ENCODE measurements at regions not wholly inside any gene's neighbourhood (a gene's known extent, or its start where the extent isn't known, plus 50 kb on each side); places are given as distances from the start of the nearest gene placed in this dataset.
"Not testable (repeated sequence)": the region's sequence is repeated elsewhere in the genome, so short reads cannot be mapped to it uniquely, and the experiment has no call there.

DNA sequence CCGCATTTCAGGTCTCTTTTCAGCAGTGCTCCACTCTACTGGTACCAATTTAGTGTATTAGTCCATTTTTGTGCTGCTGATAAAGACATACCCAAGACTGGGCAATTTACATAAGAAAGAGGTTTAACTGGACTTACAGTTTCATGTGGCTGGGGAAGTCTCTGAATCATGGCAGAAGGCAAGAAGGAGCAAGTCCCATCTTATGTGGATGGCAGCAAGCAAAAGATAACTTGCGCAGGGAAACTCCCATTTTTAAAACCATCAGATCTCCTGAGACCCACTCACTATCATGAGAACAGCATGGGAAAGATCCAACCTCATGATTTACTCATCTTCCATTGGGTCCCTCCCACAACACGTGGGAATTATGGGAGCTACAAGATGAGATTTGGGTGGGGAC is 231.0 kb upstream of the TNC start:
- not testable (repeated sequence) for ATAC-seq, H3K27me3 Mint-ChIP-seq, H3K36me3 Mint-ChIP-seq, H3K9me3 Mint-ChIP-seq, H3K4me1 Mint-ChIP-seq, H3K4me3 Mint-ChIP-seq, H3K27ac Mint-ChIP-seq

GRCh38 chr9:115349542-115349941 is 231.6 kb upstream of the TNC start:
- H3K36me3 Mint-ChIP-seq, result no peaks in the 10 kb centered on the region
- no peak for ATAC-seq
- no peaks in the 10 kb centered on the region for H3K4me1 Mint-ChIP-seq
- no peak overlapping the region for H3K4me3 Mint-ChIP-seq
- H3K27ac Mint-ChIP-seq, result no peak overlapping the region
- H3K27me3 Mint-ChIP-seq, result no peaks in the 10 kb centered on the region
- peaks cover 5% of the 10 kb centered on the region for H3K9me3 Mint-ChIP-seq

DNA sequence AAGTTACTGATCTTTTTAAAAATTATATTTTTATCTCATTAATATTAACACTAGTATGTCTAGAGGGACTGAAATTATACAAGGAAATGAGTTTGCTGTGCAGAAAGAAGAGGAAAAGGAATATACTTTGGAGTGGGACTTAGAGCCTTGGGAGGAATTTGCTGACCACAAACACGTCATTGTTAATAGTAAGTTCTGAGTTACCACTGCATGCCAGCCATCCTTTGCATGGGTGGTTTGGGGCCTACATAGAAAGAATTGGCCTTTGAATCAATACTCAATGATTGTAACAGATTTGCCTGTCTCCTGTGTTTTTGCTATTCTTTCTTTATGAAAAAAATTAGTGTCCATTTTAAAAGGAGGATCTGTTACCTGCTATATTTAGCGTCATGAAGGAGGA is 232.6 kb upstream of the TNC start:
- Mint-ChIP-seq H3K4me3 (no peak overlapping the region), H3K27ac (no peak overlapping the region), H3K4me1 (no peaks in the 10 kb centered on the region), H3K36me3 (no peaks in the 10 kb centered on the region), H3K9me3 (peaks cover 5% of the 10 kb centered on the region), H3K27me3 (no peaks in the 10 kb centered on the region)
- ATAC-seq, result no peak

DNA sequence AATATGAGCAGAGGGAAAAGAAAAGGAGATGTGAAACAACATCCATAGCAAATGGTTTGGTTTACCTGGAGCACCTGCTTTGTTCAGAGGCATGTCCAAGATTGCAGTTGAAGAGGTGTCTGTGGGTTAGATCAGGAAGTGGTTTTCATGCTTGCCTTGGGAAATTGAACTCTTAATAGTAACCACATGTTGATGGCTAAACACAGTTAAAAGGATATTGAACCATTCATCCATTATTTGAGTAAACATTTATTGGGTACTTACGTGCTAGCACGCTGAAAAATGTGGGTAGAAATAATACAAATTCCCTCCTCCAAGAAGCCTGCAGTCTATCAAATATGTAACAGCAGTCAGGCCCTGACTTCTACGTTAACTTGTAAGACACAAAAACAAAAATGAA is 235.7 kb upstream of the TNC start:
- Mint-ChIP-seq H3K27me3 (no peaks in the 10 kb centered on the region), H3K36me3 (no peaks in the 10 kb centered on the region), H3K4me3 (no peak overlapping the region), H3K27ac (no peak overlapping the region), H3K9me3 (peaks cover 2% of the 10 kb centered on the region), H3K4me1 (no peaks in the 10 kb centered on the region)
- no peak for ATAC-seq

GRCh38 chr9:115357821-115358220 is 239.9 kb upstream of the TNC start:
- ATAC-seq, result no peak

DNA sequence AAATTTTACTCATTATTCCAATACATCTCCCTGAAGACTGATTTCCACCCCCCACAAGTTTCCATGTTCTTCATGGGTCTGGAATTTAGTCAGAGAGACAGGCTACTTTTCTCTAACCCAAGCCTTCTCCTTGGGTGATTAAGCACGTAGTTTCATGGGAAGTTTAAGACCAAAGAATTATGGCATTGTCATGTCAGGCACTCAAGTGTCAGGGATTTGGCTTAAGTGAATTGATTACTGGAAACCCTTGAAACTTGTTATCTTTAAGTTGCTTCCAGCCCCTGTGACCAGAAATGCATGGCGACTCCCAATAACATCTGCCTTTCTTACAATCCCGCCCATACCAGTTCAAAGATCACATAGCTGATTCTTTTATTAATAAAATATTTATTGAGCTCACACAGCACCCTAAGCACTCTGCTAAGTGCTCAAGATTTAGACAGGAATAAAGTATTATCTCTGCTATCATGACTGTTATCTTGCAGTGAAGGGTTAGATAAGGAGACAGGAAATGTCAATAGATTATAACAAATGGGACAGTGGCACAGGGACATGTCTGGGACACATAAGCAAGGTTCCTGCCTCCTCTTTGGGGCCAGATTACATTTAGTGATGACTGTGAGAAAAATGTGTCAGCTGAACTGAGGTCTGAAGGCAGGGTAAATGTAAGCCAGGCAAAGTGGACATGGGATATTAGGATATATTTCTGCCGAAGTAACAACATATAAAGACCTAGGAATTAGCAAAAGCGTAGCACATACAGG is 241.2 kb upstream of the TNC start:
- H3K27me3 Mint-ChIP-seq, result no peaks in the 10 kb centered on the region
- no peak overlapping the region for H3K27ac Mint-ChIP-seq
- no peaks in the 10 kb centered on the region for H3K36me3 Mint-ChIP-seq
- H3K9me3 Mint-ChIP-seq, result no peaks in the 10 kb centered on the region
- no peak for ATAC-seq
- H3K4me3 Mint-ChIP-seq, result no peak overlapping the region
- H3K4me1 Mint-ChIP-seq, result no peaks in the 10 kb centered on the region

More at GRCh38 chr9:115357821-115358220, 239.9 kb upstream of the TNC start:
- H3K9me3 Mint-ChIP-seq, result no peaks in the 10 kb centered on the region
- H3K36me3 Mint-ChIP-seq, result no peaks in the 10 kb centered on the region
- H3K4me3 Mint-ChIP-seq, result no peak overlapping the region
- no peaks in the 10 kb centered on the region for H3K4me1 Mint-ChIP-seq
- no peak overlapping the region for H3K27ac Mint-ChIP-seq
- H3K27me3 Mint-ChIP-seq, result no peaks in the 10 kb centered on the region

DNA sequence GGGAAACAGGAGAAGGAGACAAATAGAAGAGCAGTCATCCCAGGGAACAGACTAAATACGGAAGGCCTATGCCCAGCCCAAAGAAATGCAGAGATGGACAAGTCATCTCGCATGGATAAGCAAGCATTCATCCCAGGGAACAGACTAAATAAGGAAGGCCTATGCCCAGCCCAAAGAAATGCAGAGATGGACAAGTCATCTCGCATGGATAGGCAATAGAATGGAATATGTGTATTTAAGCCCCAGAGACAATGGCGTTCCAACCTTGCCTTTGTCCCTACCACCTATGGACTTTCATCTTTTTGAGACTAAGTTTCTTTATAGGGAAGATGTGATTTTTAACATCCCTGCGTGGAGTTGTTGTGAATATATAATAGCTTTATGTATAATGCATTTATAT is 242.2 kb upstream of the TNC start:
- ATAC-seq, result no peak

DNA sequence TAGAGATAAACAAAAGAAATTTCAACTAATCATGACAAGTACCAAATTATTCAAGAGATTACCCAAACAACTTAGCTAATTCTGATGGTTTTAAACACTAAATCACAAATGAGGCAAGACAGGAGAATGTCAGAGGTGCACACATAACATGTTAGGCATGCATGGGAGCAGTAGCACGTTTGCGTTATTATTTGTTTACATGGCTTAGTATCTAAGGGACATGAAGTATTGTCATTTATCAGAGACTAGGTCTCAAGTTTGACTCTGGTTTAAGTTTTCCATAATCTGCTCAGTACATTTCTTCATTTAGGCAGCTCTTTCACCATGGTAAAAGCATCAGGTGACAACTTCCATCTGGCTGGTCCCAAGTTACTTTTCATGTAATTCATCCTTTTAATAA is 244.1 kb upstream of the TNC start:
- Mint-ChIP-seq H3K4me3 (no peak overlapping the region), H3K4me1 (no peaks in the 10 kb centered on the region), H3K9me3 (no peaks in the 10 kb centered on the region), H3K36me3 (no peaks in the 10 kb centered on the region), H3K27me3 (no peaks in the 10 kb centered on the region), H3K27ac (no peak overlapping the region)
- ATAC-seq, result no peak

More for the DNA sequence above, 242.2 kb upstream of the TNC start:
- Mint-ChIP-seq H3K36me3 (no peaks in the 10 kb centered on the region), H3K27ac (no peak overlapping the region), H3K27me3 (no peaks in the 10 kb centered on the region), H3K4me3 (no peak overlapping the region), H3K9me3 (no peaks in the 10 kb centered on the region), H3K4me1 (no peaks in the 10 kb centered on the region)

- no peaks in the 10 kb centered on the region for H3K4me1 Mint-ChIP-seq
- ATAC-seq, result no peak
- no peaks in the 10 kb centered on the region for H3K36me3 Mint-ChIP-seq
- H3K27me3 Mint-ChIP-seq, result no peaks in the 10 kb centered on the region
- H3K27ac Mint-ChIP-seq, result no peak overlapping the region
- no peak overlapping the region for H3K4me3 Mint-ChIP-seq
- H3K9me3 Mint-ChIP-seq, result no peaks in the 10 kb centered on the region
These were observed 244.7 kb upstream of the TNC start for GRCh38 chr9:115362640-115363039.

DNA sequence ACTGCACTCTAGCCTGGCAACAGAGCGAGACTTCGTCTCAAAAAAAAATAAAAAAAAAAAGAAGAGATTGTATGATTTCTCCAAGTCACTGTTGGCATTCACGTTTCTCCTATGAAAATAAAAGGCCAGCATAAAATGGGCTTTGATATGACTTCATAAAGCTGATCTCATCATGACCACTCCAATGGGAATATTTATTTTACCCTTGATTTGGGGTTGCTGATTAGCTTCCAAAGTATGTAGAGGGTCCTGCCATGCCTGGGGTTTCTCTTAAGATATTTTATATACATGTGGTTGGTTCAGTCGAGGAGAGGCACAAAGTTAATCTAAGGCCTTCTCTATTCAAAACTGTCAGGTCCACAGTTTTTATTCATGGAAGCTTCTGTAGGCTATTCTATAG is 247.0 kb upstream of the TNC start:
- H3K27me3 Mint-ChIP-seq, result no peaks in the 10 kb centered on the region
- H3K4me1 Mint-ChIP-seq, result no peaks in the 10 kb centered on the region
- ATAC-seq, result no peak
- H3K4me3 Mint-ChIP-seq, result no peak overlapping the region
- H3K9me3 Mint-ChIP-seq, result no peaks in the 10 kb centered on the region
- H3K36me3 Mint-ChIP-seq, result no peaks in the 10 kb centered on the region
- H3K27ac Mint-ChIP-seq, result no peak overlapping the region

DNA sequence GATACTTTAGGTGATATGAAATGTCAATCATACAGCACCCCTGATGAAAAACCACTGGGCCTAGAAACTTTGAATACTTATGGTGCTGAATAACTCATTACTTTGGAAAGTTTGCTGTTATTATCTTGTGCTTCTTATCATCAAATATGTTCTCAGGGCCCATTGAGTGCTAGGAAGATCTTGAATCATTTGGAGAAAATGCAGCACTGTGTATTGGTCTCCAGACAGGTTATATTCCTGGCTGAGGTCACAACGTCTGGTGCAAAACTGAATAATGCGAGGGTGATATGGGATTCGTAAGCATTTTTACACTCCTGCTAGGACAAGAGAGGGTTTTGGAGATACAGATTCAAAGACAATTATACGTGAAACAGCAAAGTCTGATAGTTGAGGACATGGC is 249.4 kb upstream of the TNC start:
- H3K4me1 Mint-ChIP-seq, result no peaks in the 10 kb centered on the region

GRCh38 chr9:115367780-115368525 is 250.0 kb upstream of the TNC start:
- Mint-ChIP-seq H3K4me3 (no peak overlapping the region), H3K27ac (no peak overlapping the region), H3K9me3 (peaks cover 5% of the 10 kb centered on the region), H3K36me3 (no peaks in the 10 kb centered on the region), H3K27me3 (no peaks in the 10 kb centered on the region), H3K4me1 (no peaks in the 10 kb centered on the region)
- ATAC-seq, result no peak

More for the DNA sequence above, 249.4 kb upstream of the TNC start:
- Mint-ChIP-seq H3K36me3 (no peaks in the 10 kb centered on the region), H3K4me3 (no peak overlapping the region), H3K27me3 (no peaks in the 10 kb centered on the region), H3K9me3 (peaks cover 5% of the 10 kb centered on the region), H3K27ac (no peak overlapping the region)
- no peak for ATAC-seq

DNA sequence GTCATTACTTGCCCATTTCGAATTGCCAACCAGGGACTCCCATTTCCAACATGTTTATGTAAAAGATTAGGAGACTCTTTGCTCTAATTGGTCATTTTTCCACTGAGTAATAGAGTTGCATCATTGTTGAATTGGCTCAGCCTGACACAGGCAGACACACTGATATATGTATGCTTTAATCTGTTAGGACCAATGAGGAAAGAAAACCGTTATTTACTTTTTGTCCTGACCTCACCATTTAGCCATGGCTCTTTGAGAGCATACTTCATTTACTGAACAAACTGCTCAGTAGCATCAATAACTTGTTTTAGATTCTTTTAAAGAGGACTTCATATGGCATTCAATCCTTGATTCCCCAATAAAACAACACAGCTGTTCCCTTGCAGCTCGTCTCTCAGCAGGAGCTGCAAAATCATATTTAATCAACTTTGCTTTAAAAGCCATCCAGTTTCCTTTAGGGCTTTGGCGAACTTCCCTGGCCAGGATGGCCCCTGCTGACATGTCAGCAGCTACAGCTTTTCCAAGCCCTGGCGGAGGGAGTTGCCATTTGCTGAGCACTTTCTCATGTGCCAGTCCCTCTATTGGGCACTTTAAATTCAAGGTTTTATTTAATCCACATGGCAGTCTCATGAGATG is 251.5 kb upstream of the TNC start:
- Mint-ChIP-seq H3K27me3 (no peaks in the 10 kb centered on the region), H3K9me3 (peaks cover 5% of the 10 kb centered on the region), H3K4me1 (no peaks in the 10 kb centered on the region), H3K27ac (no peak overlapping the region), H3K36me3 (no peaks in the 10 kb centered on the region), H3K4me3 (no peak overlapping the region)
- no peak for ATAC-seq

- Mint-ChIP-seq H3K36me3 (no peaks in the 10 kb centered on the region), H3K9me3 (peaks cover 5% of the 10 kb centered on the region), H3K4me3 (no peak overlapping the region), H3K4me1 (no peaks in the 10 kb centered on the region), H3K27ac (no peak overlapping the region), H3K27me3 (no peaks in the 10 kb centered on the region)
- ATAC-seq, result no peak
These were observed 255.2 kb upstream of the TNC start for GRCh38 chr9:115373000-115373709.

DNA sequence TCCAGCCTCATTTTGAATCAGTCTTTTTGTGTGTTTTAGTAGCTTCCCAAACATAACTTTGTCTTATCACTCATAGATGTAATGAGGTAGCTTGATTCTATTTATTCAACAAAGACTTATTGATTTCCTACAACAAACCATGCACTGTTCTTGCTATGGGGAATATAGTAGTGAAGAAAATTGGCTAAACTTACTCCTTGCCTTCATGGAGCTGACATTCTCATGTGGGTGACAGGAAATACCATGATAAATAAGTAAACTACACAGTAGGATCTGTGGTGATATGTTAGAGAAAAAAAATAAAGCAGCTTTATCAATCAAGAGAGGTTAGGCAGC is 255.7 kb upstream of the TNC start:
- no peaks in the 10 kb centered on the region for H3K4me1 Mint-ChIP-seq
- H3K4me3 Mint-ChIP-seq, result no peak overlapping the region
- no peaks in the 10 kb centered on the region for H3K36me3 Mint-ChIP-seq
- ATAC-seq, result no peak
- no peaks in the 10 kb centered on the region for H3K27me3 Mint-ChIP-seq
- H3K27ac Mint-ChIP-seq, result no peak overlapping the region
- peaks cover 5% of the 10 kb centered on the region for H3K9me3 Mint-ChIP-seq

Data from stimulated activated memory B cell treated with anti-CD40 and anti-IgM and Interleukin-4, amounts not matched to agents 10 μg/mL and 1 μg/mL and 100 μg/mL, for 72 hours (primary cell).